ENCODE measurements at regions not wholly inside any gene's neighbourhood (a gene's known extent, or its start where the extent isn't known, plus 50 kb on each side); places are given as distances from the start of the nearest gene placed in this dataset.

DNA sequence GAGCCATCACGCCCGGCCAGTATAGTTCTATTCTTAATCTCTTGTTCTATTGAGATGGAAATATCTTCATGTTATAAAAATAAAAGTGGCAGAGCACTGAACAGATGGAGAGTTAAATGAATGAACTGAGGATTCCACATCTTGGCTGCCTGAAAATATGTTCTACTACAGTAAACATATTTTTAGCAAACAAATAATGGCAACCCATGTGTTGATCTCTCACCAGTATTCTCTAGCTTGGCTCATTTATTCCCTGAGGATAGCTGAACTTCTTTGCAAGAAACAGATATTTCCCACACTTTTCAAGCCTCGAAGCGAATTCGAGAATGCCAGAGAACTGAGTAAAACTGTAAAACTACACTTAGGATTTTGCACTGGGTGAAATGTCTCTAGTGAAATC is 58.9 kb downstream of the DIRAS3 start:
- no peak for DNase-seq
- in situ Hi-C loops (cut with MboI; ENCODE audit: low pct_unique_long_range_greater_than_20kb, low sequenced_read_pairs) = no loop called here

DNA sequence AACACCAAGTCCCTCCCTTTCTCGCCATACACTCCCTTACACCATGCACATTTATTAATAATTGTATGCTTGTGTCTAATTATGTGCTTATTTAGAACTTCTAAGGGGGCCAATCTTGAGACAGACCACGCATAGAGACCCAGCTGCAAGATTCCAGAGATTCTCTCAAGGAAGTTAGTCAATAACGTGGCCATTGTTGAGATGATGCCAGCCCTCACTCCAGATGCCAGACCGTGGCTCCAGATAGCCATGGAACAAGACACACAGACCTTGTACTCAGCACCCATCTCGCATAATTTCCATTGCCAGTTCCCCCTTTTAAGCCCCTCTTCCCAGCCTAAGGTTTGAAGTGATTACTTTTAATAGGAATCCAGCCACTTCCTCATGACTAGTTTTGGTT is 62.4 kb downstream of the DIRAS3 start:
- no peak for DNase-seq
- in situ Hi-C loops (cut with MboI; ENCODE audit: low pct_unique_long_range_greater_than_20kb, low sequenced_read_pairs) = no loop called here

DNA sequence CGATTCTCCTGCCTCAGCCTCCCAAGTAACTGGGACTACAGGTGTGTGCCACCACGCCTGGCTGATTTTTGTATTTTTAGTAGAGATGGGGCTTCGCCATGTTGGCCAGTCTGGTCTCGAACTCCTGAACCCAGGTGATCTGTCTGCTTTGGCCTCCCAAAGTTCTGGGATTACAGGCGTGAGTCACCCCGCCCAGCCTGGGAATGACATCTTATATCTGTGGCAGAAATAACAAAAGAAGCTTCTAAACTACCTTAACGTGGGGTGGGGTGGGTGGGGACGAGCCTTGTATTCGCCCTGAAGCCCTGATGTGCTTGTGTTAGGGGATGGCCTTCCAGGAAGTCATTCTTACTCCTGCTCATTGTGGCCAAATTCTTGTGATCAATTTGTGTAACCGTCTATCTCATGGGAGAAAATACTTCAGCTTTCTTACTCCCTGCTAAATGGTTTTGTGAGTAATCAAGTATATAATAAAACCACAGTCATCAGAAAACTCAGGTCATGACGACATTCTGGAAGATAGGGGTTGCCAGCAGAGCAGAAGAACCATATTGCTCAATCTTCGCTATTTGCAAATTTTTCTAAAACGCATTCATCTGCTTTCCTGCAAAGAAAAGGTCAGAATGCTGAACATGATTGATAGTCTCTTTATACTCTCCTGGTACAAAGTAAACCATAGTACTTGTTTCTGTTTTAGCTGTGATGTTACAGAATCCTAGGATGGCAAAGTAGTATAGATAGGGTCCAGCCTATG is 63.2 kb downstream of the DIRAS3 start:
- DNase-seq = no peak
- in situ Hi-C loops (cut with MboI; ENCODE audit: low pct_unique_long_range_greater_than_20kb, low sequenced_read_pairs) = no loop called here

DNA sequence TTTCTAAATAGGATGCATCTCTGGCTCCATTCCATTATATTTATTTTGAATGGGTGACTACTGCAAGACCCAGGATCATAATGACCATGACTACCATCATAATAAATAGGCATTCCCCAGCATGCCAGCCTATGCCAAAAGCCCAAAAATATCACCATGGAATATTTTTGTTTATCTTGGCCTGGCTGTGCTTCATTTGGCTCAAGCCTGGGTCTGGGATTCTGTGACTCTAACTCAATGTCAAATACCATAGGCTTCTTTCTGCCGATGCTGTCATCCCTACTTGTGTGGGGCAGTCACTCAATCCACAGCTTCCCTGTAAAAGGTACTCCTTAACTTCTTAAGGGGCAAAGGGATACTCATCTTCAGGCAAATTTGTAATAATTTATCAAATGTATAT is 66.6 kb downstream of the DIRAS3 start:
- DNase-seq = no peak
- in situ Hi-C loops (cut with MboI; ENCODE audit: low pct_unique_long_range_greater_than_20kb, low sequenced_read_pairs) = no loop called here

DNA sequence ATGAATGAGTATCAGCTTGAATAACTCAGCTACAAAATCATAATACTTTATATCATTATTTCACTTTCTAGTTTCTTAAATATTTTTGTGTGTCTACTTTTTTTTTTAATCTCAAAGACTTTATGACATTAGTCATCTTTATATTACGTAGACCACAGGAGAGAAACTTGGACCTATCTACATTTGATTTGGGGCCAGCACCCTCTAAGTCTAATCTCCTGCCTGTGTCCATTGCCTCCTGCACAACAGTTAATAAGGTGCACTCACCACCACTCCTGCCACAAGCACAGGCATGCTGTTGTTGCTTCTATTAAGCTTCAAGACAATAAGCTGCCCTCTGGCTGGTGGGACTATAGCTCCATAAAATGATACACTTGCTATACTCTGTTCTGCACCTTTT is 70.4 kb downstream of the DIRAS3 start:
- no peak for DNase-seq
- in situ Hi-C loops (cut with MboI; ENCODE audit: low pct_unique_long_range_greater_than_20kb, low sequenced_read_pairs) = no loop called here

GRCh38 chr1:67979532-67979931 is 70.9 kb downstream of the DIRAS3 start:
- no peak for DNase-seq
- in situ Hi-C loops (cut with MboI; ENCODE audit: low pct_unique_long_range_greater_than_20kb, low sequenced_read_pairs) = no loop called here

DNA sequence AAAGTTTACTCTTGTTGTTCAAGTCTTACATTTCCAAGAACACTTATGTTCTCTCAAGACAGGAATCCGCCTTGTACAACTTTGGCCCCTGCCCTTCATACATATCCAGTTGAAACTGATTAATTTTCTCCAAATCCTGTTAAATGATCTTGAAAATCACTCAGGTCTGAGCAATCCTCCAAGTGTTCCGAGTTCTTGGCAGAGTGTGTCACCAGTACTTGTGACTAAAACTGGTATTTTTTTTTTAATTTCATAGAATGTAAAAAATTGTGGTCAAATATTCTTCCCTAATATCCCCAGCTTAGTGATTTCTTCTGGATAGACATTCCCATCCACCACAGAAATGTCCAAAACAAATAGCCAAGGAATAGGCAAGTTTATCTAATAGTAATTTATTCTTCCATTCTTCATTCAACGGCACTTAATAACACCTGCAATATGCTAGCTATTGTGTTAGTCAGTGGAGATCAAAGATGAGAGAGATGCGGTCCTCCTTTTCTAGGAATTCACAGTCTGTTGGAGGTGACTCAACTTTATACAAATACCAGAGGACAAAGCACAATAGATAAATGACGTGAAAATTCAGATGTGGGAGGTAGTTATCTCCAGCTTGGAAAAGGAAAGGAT is 71.4 kb downstream of the DIRAS3 start:
- DNase-seq = no peak
- in situ Hi-C loops (cut with MboI; ENCODE audit: low pct_unique_long_range_greater_than_20kb, low sequenced_read_pairs) = no loop called here

- in situ Hi-C loops (cut with MboI; ENCODE audit: low pct_unique_long_range_greater_than_20kb, low sequenced_read_pairs) = no loop called here
- DNase-seq = no peak
Measured at GRCh38 chr1:67977756-67978155, 72.7 kb downstream of the DIRAS3 start.

GRCh38 chr1:67973051-67973450 is 77.4 kb downstream of the DIRAS3 start:
- in situ Hi-C loops (cut with MboI; ENCODE audit: low pct_unique_long_range_greater_than_20kb, low sequenced_read_pairs) = no loop called here
- DNase-seq = no peak

DNA sequence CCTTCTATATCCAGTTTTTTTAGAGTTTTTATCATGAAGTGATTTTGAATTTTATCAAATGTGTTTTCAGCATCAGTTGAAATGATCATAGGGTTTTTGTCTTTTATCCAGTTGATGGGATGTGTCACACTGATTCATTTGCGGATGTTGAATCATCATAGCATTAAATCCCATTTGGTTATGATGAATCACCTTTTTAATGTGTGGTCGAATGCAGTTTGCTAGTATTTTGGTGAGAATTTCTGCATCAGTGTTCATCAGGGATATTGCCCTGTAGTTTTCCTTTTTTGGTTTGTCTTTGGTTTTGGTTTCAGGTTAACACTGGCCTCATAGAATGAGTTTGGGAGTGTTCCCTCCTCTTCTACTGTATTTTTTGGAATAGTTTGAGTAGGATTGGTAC is 80.3 kb downstream of the DIRAS3 start:
- in situ Hi-C loops (cut with MboI; ENCODE audit: low pct_unique_long_range_greater_than_20kb, low sequenced_read_pairs) = no loop called here
- DNase-seq = no peak

- no peak for DNase-seq
- in situ Hi-C loops (cut with MboI; ENCODE audit: low pct_unique_long_range_greater_than_20kb, low sequenced_read_pairs) = no loop called here
Measured at GRCh38 chr1:67969446-67969845, 81.0 kb downstream of the DIRAS3 start.

DNA sequence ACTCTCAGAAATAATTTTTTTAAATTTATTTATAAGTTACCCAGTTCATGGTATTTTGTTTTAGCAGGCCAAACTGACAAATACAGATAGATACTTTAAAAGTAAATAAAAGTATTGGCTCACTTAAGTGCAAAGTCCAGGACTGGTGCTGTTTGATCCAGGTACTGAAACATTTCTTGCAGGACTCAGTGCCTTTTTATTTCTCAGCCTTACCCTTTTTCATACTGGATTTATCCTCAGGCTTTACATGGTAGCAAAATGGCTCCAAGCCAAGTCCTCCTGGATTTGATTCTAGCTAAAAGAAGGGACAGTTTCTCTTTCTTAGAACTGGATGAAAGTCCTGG is 83.8 kb downstream of the DIRAS3 start:
- in situ Hi-C loops (cut with MboI; ENCODE audit: low pct_unique_long_range_greater_than_20kb, low sequenced_read_pairs) = no loop called here
- no peak for DNase-seq

DNA sequence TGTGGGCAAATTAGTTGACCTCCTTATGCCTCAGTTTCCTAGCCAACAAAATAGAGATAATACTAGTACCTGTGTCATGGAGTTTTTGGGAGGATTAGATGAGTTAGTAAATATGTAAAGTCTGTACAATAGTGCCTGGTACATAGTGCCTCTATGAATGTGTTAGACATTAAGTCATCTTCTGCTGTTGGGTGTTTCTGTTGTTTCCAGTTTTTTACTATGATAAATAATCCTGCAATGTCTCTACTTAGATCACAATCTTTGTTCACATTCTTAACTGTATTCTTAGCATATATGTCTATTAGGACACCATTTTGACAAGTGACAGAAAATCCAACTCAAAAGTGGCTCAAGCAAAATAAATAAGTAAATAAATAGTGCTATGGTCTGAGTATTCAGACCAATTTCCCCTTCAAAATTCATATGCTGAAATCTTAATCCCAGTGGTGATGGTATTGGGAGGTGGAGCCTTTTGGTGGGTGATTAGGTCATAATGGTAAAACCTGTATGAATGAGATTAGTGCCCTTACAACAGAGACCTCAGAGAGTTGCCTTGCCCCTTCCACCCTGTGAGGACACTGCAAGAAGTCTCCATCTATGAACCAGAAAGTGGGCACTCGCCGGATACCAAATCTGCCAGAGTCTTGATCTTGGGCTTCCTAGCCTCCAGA is 84.3 kb downstream of the DIRAS3 start:
- DNase-seq = no peak
- in situ Hi-C loops (cut with MboI; ENCODE audit: low pct_unique_long_range_greater_than_20kb, low sequenced_read_pairs) = no loop called here

- no peak for DNase-seq
- in situ Hi-C loops (cut with MboI; ENCODE audit: low pct_unique_long_range_greater_than_20kb, low sequenced_read_pairs) = no loop called here
Measured at GRCh38 chr1:67963263-67963662, 87.2 kb downstream of the DIRAS3 start.

DNA sequence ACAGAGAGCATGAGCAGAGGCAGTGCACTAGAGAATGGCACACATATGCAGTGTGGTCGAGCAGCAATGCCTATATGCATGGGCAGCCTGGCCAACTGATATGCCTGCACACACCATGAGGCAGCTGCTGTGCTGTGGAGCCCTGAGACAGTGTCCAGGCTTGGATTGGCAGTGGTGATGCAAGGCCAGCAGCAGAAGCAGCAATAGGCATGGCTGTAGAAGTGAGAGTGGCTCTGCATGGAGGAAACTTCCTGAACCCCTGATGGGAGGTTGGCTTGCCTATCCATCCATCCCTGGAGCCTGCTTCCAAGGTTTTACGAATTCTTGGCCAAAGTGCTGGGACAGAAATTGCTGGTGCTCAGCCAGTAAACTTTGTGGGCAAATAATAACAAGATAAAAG is 89.7 kb downstream of the DIRAS3 start:
- in situ Hi-C loops (cut with MboI; ENCODE audit: low pct_unique_long_range_greater_than_20kb, low sequenced_read_pairs) = no loop called here
- DNase-seq = no peak

DNA sequence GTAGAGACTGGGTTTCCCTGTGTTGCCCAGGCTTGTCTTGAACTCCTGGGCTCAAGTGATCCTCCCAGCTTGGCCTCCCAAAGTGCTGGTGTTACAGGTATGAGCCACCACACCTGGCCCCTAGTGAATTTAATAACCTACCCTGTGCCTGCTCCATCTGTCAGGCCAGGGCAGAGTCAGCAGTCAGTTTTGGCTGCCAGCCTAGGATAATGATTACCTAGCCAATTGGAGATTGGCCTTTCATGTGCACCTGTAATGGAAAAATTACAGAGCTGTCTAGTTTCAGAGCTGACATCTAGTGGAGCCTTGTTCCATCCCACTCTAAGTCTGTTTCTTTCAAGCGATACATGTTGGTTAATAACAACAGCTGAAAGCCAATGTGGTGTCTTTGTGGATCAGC is 92.0 kb downstream of the DIRAS3 start:
- DNase-seq = no peak
- in situ Hi-C loops (cut with MboI; ENCODE audit: low pct_unique_long_range_greater_than_20kb, low sequenced_read_pairs) = no loop called here

DNA sequence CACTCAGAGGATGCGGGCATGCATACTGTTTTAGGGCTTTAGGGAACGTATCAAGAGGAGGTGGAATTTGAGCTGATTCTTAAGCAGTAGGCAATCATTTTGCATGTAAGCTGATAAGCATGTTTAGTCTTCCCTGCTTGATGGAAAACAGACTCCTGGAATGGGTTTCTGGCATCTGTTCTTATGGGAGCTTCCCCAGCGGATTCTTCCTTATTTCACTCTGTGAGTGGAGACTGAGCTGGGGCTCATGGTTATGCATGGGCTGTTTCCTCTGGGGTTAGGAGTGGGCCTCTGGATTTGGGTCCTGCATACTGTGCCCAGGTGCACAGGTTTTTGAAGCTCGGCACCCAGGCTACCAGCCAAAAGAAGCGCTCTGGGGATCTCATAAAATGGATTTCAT is 93.4 kb downstream of the DIRAS3 start:
- in situ Hi-C loops (cut with MboI; ENCODE audit: low pct_unique_long_range_greater_than_20kb, low sequenced_read_pairs) = no loop called here
- no peak for DNase-seq

DNA sequence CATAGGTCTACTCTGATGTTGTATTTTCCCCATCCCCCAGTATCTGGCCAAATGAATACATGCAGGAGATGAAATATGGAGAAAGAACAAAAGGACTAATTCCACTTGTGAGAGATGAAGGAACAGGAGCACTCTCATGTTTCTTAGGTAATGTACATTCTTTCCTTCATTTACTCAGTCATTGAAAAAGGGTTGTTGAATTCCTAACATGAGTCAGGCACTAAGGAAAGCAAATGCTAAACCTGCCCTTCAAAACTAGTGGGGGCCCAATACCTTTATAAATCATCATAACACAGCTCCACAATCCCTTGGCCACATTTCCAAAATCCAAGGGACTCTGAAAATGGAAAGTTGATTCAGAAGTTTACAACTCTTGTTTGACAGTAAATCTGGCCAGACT is 94.3 kb downstream of the DIRAS3 start:
- in situ Hi-C loops (cut with MboI; ENCODE audit: low pct_unique_long_range_greater_than_20kb, low sequenced_read_pairs) = no loop called here
- DNase-seq = no peak

DNA sequence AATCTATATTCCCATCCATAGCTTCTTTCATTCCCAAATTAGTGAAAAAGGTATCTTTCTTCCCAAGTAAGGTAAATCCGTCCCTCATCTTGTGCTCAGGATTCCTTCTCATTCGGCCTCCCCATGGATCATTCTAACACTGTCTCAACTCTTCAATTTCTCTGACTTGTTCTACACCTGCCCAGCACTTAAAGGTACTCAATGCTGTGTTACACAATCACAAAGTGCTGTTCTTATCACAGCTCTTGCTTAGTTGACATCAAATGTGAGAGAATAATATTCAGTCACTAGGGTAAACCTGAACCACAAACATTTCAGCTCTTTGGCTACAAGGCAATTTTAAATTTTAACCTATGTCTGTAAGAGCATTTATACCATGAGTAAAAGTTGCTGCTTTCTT is 94.8 kb downstream of the DIRAS3 start:
- in situ Hi-C loops (cut with MboI; ENCODE audit: low pct_unique_long_range_greater_than_20kb, low sequenced_read_pairs) = no loop called here

GRCh38 chr1:67953301-67953700 is 97.1 kb downstream of the DIRAS3 start:
- no peak for DNase-seq
- in situ Hi-C loops (cut with MboI; ENCODE audit: low pct_unique_long_range_greater_than_20kb, low sequenced_read_pairs) = no loop called here

More for the DNA sequence above, 94.8 kb downstream of the DIRAS3 start:
- no peak for DNase-seq

DNA sequence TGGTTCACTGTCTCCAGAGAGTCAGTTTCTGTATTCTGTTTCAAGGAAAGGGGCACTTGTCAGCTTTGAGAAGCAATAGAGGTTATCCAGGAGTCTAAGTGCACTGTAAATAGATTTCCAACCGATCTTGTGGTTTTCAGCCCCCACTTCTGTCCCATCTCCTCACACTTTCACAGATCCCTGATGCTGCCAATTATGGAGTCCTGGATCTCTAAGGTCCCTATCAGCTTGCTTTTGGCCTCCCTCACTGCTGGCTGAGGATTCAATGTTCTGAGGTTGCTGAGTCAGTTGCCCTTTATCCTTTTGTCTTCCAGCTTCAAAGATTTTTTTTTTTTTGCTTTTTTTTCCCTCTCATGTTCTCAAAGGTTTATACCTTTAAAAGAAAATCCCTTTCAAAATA is 98.4 kb downstream of the DIRAS3 start:
- in situ Hi-C loops (cut with MboI; ENCODE audit: low pct_unique_long_range_greater_than_20kb, low sequenced_read_pairs) = no loop called here
- DNase-seq = no peak
